ENCODE measurements at regions not wholly inside any gene's neighbourhood (a gene's known extent, or its start where the extent isn't known, plus 50 kb on each side); places are given as distances from the start of the nearest gene placed in this dataset.

GRCh38 chr20:51917886-51918535 lies 115.7 kb upstream of the SALL4 start:
- DNase-seq, result no peak
- H3K4me1 ChIP-seq, result no peaks in the 10 kb centered on the region
- no peaks in the 10 kb centered on the region for H3K27me3 ChIP-seq
- no peaks in the 10 kb centered on the region for H3K9me3 ChIP-seq
- no peak for TF ChIP-seq POLR2A (IDR thresholded peaks at IDR 0.05)
- TF ChIP-seq, protein P1, sequence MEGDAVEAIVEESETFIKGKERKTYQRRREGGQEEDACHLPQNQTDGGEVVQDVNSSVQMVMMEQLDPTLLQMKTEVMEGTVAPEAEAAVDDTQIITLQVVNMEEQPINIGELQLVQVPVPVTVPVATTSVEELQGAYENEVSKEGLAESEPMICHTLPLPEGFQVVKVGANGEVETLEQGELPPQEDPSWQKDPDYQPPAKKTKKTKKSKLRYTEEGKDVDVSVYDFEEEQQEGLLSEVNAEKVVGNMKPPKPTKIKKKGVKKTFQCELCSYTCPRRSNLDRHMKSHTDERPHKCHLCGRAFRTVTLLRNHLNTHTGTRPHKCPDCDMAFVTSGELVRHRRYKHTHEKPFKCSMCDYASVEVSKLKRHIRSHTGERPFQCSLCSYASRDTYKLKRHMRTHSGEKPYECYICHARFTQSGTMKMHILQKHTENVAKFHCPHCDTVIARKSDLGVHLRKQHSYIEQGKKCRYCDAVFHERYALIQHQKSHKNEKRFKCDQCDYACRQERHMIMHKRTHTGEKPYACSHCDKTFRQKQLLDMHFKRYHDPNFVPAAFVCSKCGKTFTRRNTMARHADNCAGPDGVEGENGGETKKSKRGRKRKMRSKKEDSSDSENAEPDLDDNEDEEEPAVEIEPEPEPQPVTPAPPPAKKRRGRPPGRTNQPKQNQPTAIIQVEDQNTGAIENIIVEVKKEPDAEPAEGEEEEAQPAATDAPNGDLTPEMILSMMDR (IDR thresholded peaks at IDR 0.05), result no peak
- H3K27ac ChIP-seq, result no peak overlapping the region
- no peaks in the 10 kb centered on the region for H3K36me3 ChIP-seq (ENCODE audit: low read depth, missing control alignments)
- intact Hi-C loops (cut with DNase I; ENCODE audit: low total_unique reads), result no loop called here
- WGBS, 2 donors, result 73 to 76% methylated on average over 4 of the region's 4 CpGs
- H3K4me3 ChIP-seq, result no peak overlapping the region

DNA sequence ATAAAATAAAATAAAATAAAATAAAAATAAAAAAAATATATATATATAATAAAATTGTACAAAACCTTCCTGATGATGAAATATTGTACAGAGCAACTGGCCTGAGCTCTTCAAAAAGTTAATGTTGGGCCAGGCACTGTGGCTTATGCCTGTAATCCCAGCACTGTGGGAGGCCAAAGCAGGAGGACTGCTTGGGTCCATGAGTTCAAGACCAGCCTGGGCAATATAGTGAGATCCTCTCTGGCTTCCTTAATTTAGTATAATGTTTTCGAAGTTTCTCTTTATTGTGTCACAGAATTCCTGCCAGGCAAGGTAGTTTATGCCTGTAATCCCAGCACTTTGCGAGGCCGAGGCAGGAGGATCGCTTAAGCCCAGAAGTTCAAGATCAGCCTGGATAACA lies 113.9 kb upstream of the SALL4 start:
- H3K4me1 ChIP-seq, result no peaks in the 10 kb centered on the region
- no peaks in the 10 kb centered on the region for H3K9me3 ChIP-seq
- TF ChIP-seq POLR2A (IDR thresholded peaks at IDR 0.05), result no peak
- TF ChIP-seq, protein P1 (IDR thresholded peaks at IDR 0.05), result no peak
- H3K4me3 ChIP-seq, result no peak overlapping the region
- H3K27me3 ChIP-seq, result no peaks in the 10 kb centered on the region
- intact Hi-C loops (cut with DNase I; ENCODE audit: low total_unique reads), result no loop called here
- no peak for DNase-seq
- H3K36me3 ChIP-seq (ENCODE audit: low read depth, missing control alignments), result no peaks in the 10 kb centered on the region
- 97 to 98% methylated on average over 4 of the region's 4 CpGs for WGBS, 2 donors
- no peak overlapping the region for H3K27ac ChIP-seq

DNA sequence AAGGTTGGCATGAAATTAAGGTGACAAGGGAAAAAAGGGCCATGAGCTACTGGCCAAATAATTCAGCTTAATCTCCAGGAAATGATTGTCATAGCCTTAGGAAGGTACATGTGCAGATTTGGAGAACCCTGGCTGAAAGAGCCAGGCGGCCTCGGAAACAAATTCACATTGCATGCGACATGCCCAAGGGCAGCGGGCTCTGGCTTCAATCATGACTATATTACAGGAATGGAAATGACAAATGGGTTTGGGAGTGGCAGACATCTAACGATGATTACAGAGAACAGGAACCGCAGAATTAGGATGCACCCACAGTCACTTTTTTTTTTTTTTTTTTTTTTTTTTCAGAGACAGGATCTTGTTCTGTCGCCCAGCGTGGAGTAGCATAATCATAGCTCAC lies 112.4 kb upstream of the SALL4 start:
- H3K4me1 ChIP-seq, result no peaks in the 10 kb centered on the region
- no peaks in the 10 kb centered on the region for H3K9me3 ChIP-seq
- 92 to 95% methylated on average over 8 of the region's 8 CpGs for WGBS, 2 donors
- H3K4me3 ChIP-seq, result no peak overlapping the region
- no peaks in the 10 kb centered on the region for H3K27me3 ChIP-seq
- DNase-seq, result no peak
- H3K36me3 ChIP-seq (ENCODE audit: low read depth, missing control alignments), result no peaks in the 10 kb centered on the region
- no peak overlapping the region for H3K27ac ChIP-seq
- TF ChIP-seq POLR2A (IDR thresholded peaks at IDR 0.05), result no peak
- TF ChIP-seq, protein P1 (IDR thresholded peaks at IDR 0.05), result no peak
- intact Hi-C loops (cut with DNase I; ENCODE audit: low total_unique reads), result no loop called here

GRCh38 chr20:51910321-51911050 lies 108.2 kb upstream of the SALL4 start:
- Histone ChIP-seq H3K27ac (no peak overlapping the region), H3K4me1 (no peaks in the 10 kb centered on the region), H3K36me3 (ENCODE audit: low read depth, missing control alignments) (no peaks in the 10 kb centered on the region), H3K9me3 (no peaks in the 10 kb centered on the region), H3K4me3 (no peak overlapping the region), H3K27me3 (no peaks in the 10 kb centered on the region)
- TF ChIP-seq, protein P1 (IDR thresholded peaks at IDR 0.05), result no peak
- no peak for TF ChIP-seq POLR2A (IDR thresholded peaks at IDR 0.05)
- no peak for DNase-seq
- intact Hi-C loops (cut with DNase I; ENCODE audit: low total_unique reads), result no loop called here
- 58 to 69% methylated on average over 7 of the region's 7 CpGs for WGBS, 2 donors

DNA sequence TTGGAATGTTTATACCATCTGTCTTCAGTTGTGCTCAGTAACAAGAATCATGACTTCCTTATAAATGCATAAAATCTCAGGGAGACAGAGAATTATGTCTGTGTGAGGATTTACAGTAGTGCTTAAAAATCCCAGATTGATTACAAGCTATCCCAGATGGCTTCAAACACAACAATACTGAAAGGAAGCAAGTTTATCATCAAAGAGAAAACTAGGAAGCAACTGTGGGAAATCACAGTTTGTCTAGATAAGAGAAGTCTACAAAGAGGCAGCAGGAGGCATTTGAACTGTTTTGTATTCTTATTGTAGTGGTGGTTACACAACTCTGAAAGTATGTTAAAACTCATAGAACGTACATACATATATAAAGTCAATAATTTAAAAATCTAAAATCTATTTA lies 104.4 kb upstream of the SALL4 start:
- Histone ChIP-seq H3K9me3 (no peaks in the 10 kb centered on the region), H3K27ac (no peak overlapping the region), H3K36me3 (ENCODE audit: low read depth, missing control alignments) (no peaks in the 10 kb centered on the region), H3K27me3 (no peaks in the 10 kb centered on the region), H3K4me3 (no peak overlapping the region), H3K4me1 (no peaks in the 10 kb centered on the region)
- WGBS, 2 donors, result 70 to 91% methylated on average over 1 of the region's 1 CpG
- no peak for DNase-seq
- intact Hi-C loops (cut with DNase I; ENCODE audit: low total_unique reads), result no loop called here
- no peak for TF ChIP-seq POLR2A (IDR thresholded peaks at IDR 0.05)
- TF ChIP-seq, protein P1 (IDR thresholded peaks at IDR 0.05), result no peak

Data from testis (tissue), 2 donors.